IMR-90 (cell line): ENCODE measurements at regions not wholly inside any gene's neighbourhood (a gene's known extent, or its start where the extent isn't known, plus 50 kb on each side); places are given as distances from the start of the nearest gene placed in this dataset.

Experiments used
- ATAC-seq: fragments of 200-7000 bp; cut with Tn5 transposase; 2 replicates; pipeline ENCODE4 v1.9.1; 2020; ENCODE audit warnings: low read depth, mild to moderate bottlenecking, moderate library complexity
- BruUV-seq: library from RNA; stranded (reverse); fragments of 400-500 nt; replicated peaks from 2 replicates; lab custom pipeline; 2021; lab: Mats Ljungman, UMichigan
- CTCF ChIA-PET: fragments of 300-600 bp; formaldehyde crosslinking; extraction: SDS; loops from one replicate; lab custom pipeline; 2021; ENCODE audit warnings: antibody characterized with exemption; lab: Yijun Ruan, JAX
- POLR2A ChIA-PET: fragments of 300-600 bp; sonication (Branson Sonifier 250); formaldehyde crosslinking; loops from one replicate; lab custom pipeline; 2022; ENCODE audit warnings: antibody characterized with exemption; ENCODE audit not compliant: unreplicated experiment; lab: Charles Lee
- DNase-seq: peaks from one replicate; pipeline ENCODE4 v3.0.0; 2013
- H2AFZ ChIP-seq: replicated peaks from 2 replicates; pipeline ENCODE3; 2013; ENCODE audit warnings: low read length, mild to moderate bottlenecking; ENCODE audit not compliant: poor library complexity
- H2AK5ac ChIP-seq: 2 replicates; pipeline ENCODE4 v1.6.1; 2013; ENCODE audit warnings: low read depth, low read length, inconsistent platforms
- H2AK9ac ChIP-seq: replicated peaks from 2 replicates; pipeline ENCODE3; 2013; ENCODE audit warnings: mild to moderate bottlenecking, low read depth, low read length, moderate library complexity; ENCODE audit not compliant: poor library complexity
- H2BK120ac ChIP-seq: 2 replicates; pipeline ENCODE4 v1.6.1; 2013; ENCODE audit warnings: low read depth, low read length, inconsistent platforms
- H2BK15ac ChIP-seq: 3 replicates; pipeline ENCODE4 v1.6.1; 2013; ENCODE audit warnings: low read depth, low read length, inconsistent platforms
- H2BK20ac ChIP-seq: 2 replicates; pipeline ENCODE4 v1.6.1; 2013; ENCODE audit warnings: low read depth, mild to moderate bottlenecking, inconsistent platforms, low read length, moderate library complexity
- H2BK5ac ChIP-seq: 2 replicates; pipeline ENCODE4 v1.6.1; 2013; ENCODE audit warnings: mild to moderate bottlenecking, low read depth, low read length, inconsistent platforms; ENCODE audit not compliant: poor library complexity, severe bottlenecking
- H3K14ac ChIP-seq: replicated peaks from 2 replicates; pipeline ENCODE4 v1.6.1; 2013; ENCODE audit warnings: low read depth, low read length, inconsistent platforms
- H3K18ac ChIP-seq: 2 replicates; pipeline ENCODE4 v1.6.1; 2013; ENCODE audit warnings: low read depth, low read length, control low read depth
- H3K23ac ChIP-seq: 2 replicates; pipeline ENCODE4 v1.6.1; 2013; ENCODE audit warnings: low read depth, low read length, inconsistent platforms
- H3K27ac ChIP-seq: 2 replicates; pipeline ENCODE4 v1.5.1; 2013; ENCODE audit warnings: mild to moderate bottlenecking, control low read depth, low read length; ENCODE audit not compliant: insufficient read depth
- H3K27me3 ChIP-seq: 2 replicates; pipeline ENCODE4 v1.6.1; 2013; ENCODE audit warnings: low read length; ENCODE audit not compliant: control insufficient read depth, insufficient read depth
- H3K36me3 ChIP-seq: 2 replicates; pipeline ENCODE4 v1.6.1; 2013; ENCODE audit warnings: low read length, mixed read lengths; ENCODE audit not compliant: control insufficient read depth, insufficient read depth
- H3K4ac ChIP-seq: 2 replicates; pipeline ENCODE4 v1.6.1; 2013; ENCODE audit warnings: low read depth, low read length, inconsistent platforms
- H3K4me1 ChIP-seq: 2 replicates; pipeline ENCODE4 v1.6.1; 2013; ENCODE audit warnings: low read length, mixed read lengths; ENCODE audit not compliant: control insufficient read depth, insufficient read depth
- H3K4me2 ChIP-seq: 2 replicates; pipeline ENCODE4 v1.6.1; 2013; ENCODE audit warnings: low read depth, mild to moderate bottlenecking, control low read depth, low read length, moderate library complexity
- H3K4me3 ChIP-seq: 2 replicates; pipeline ENCODE4 v1.5.1; 2013; ENCODE audit warnings: low read depth, mild to moderate bottlenecking, control low read depth, low read length, moderate library complexity; ENCODE audit not compliant: insufficient read depth
- H3K56ac ChIP-seq: 2 replicates; pipeline ENCODE4 v1.6.1; 2013; ENCODE audit warnings: low read length, inconsistent platforms; ENCODE audit not compliant: insufficient read depth; ENCODE audit errors: extremely low read depth
- H3K79me1 ChIP-seq, 2 experiments: 2 replicates each; pipeline ENCODE4 v1.6.1; 2013; ENCODE audit warnings: low read length in 2 of 2, inconsistent platforms in 1 of 2, low read depth in 1 of 2
- H3K9ac ChIP-seq: 2 replicates; pipeline ENCODE4 v1.6.1; 2013; ENCODE audit warnings: low read depth, low read length, control low read depth
- H3K9me1 ChIP-seq: 2 replicates; pipeline ENCODE4 v1.6.1; 2013; ENCODE audit warnings: low read length, inconsistent platforms; ENCODE audit not compliant: insufficient read depth
- H3K9me3 ChIP-seq: 2 replicates; pipeline ENCODE4 v1.6.1; 2013; ENCODE audit warnings: low read length; ENCODE audit not compliant: control insufficient read depth, insufficient read depth
- H4K20me1 ChIP-seq: 2 replicates; pipeline ENCODE4 v1.6.1; 2013; ENCODE audit warnings: low read length, inconsistent platforms; ENCODE audit not compliant: insufficient read depth
- H4K5ac ChIP-seq: 2 replicates; pipeline ENCODE4 v1.6.1; 2013; ENCODE audit warnings: mild to moderate bottlenecking, low read depth, low read length, control low read depth
- H4K8ac ChIP-seq, 2 experiments: 2 replicates each; pipeline ENCODE4 v1.6.1; 2013; ENCODE audit warnings: low read depth in 2 of 2, low read length in 2 of 2, control low read depth in 1 of 2, inconsistent platforms in 1 of 2
- H4K91ac ChIP-seq: 2 replicates; pipeline ENCODE4 v1.6.1; 2013; ENCODE audit warnings: low read depth, low read length, inconsistent platforms; ENCODE audit not compliant: insufficient read depth
- MAFK ChIP-seq: IDR thresholded peaks from 2 replicates; pipeline ENCODE4 v1.6.1; 2012; ENCODE audit warnings: low read depth, low read length, improper control_type of control experiment
- MAZ ChIP-seq: IDR thresholded peaks from 2 replicates; pipeline ENCODE4 v1.6.1; 2012; ENCODE audit warnings: low read depth, mild to moderate bottlenecking, low read length, improper control_type of control experiment, moderate library complexity, borderline replicate concordance
- NFE2L2 ChIP-seq: fragments of 150-350 bp; IDR thresholded peaks from 2 replicates; pipeline ENCODE4 v1.6.1; 2016; ENCODE audit warnings: low read depth, mild to moderate bottlenecking, low read length
- SMC3 ChIP-seq: fragments of 150-350 bp; IDR thresholded peaks from 2 replicates; pipeline ENCODE4 v1.6.1; 2016; ENCODE audit warnings: low read depth, mild to moderate bottlenecking, antibody characterized with exemption, low read length, moderate library complexity
- WGBS, 2 experiments: methylation state at CpG; one replicate each; pipeline versions ENCODE4 v1.1.5 to v1.1.7; 2013; ENCODE audit warnings: missing lambda C conversion rate in 2 of 2; ENCODE audit not compliant: insufficient read length in 1 of 2; ENCODE audit errors: extremely low coverage in 2 of 2; 5-methylcytosine and 5-hydroxymethylcytosine counted together
- dilution Hi-C: fragments of 300-500 bp; cut with HindIII; formaldehyde crosslinking; loops from one replicate; pipeline ENCODE4 v1.14.3; 2018; ENCODE audit warnings: low sequenced_read_pairs; ENCODE audit not compliant: unreplicated experiment
- in situ Hi-C: fragments of 300-500 bp; cut with MboI; formaldehyde crosslinking; loops from 3 replicates; pipeline ENCODE4 v1.14.3; 2019; ENCODE audit warnings: low sequenced_read_pairs, inconsistent platforms, mixed read lengths
- intact Hi-C: fragments of 100-400 bp; cut with micrococcal nuclease; formaldehyde crosslinking; loops from 2 replicates; pipeline ENCODE4 v1.10.0; 2022
- TF ChIP-seq, protein P1 (sequence below): fragments of 150-350 bp; IDR thresholded peaks from 2 replicates; pipeline ENCODE4 v1.6.1; 2017; ENCODE audit warnings: mild to moderate bottlenecking, antibody characterized with exemption, low read length, low read depth
- TF ChIP-seq, protein P2 (sequence below): fragments of 150-350 bp; IDR thresholded peaks from 2 replicates; pipeline ENCODE4 v1.6.1; 2016; ENCODE audit warnings: low read depth, mild to moderate bottlenecking, low read length, moderate library complexity, borderline replicate concordance

- POLR2A ChIA-PET, result no interaction called here
- Histone ChIP-seq H3K9ac (no peak overlapping the region), H3K14ac (no peak overlapping the region), H3K4me2 (no peak overlapping the region), H2BK20ac (no peak overlapping the region), H3K27ac (no peak overlapping the region), H3K4me3 (no peak overlapping the region), H2AFZ (no peak overlapping the region), H4K20me1 (no peaks in the 10 kb centered on the region), H3K18ac (no peak overlapping the region), H3K9me1 (no peaks in the 10 kb centered on the region), H2BK120ac (no peak overlapping the region), H4K8ac (no peak overlapping the region), H3K4ac (no peak overlapping the region), H2AK9ac (no peak overlapping the region), H3K36me3 (no peaks in the 10 kb centered on the region), H3K23ac (no peak overlapping the region), H3K9me3 (no peaks in the 10 kb centered on the region), H3K4me1 (no peaks in the 10 kb centered on the region), H4K5ac (no peak overlapping the region), H2BK15ac (no peak overlapping the region), H3K56ac (no peak overlapping the region), H2AK5ac (no peak overlapping the region), H3K79me1 (no peaks in the 10 kb centered on the region), H3K27me3 (no peaks in the 10 kb centered on the region), H4K91ac (no peak overlapping the region), H2BK5ac (no peak overlapping the region)
- ATAC-seq, result no peak
- no peak for DNase-seq
- intact Hi-C loops (no loop called here), dilution Hi-C loops (no loop called here), in situ Hi-C loops (no loop called here)
- CTCF ChIA-PET, result interaction anchor here (0.6 kb wide), 2 partner anchors 30 to 105 kb away, joined by 3 to 8 read pairs; no protein-coding TSS in a partner anchor
- WGBS, 2 experiments, result 0% methylated on average over 1 of the region's 5 CpGs; no CpG with 5 or more reads in 1 of the 2 experiments
- no peak for TF ChIP-seq SMC3
- TF ChIP-seq MAFK, result no peak
- TF ChIP-seq, protein P1, sequence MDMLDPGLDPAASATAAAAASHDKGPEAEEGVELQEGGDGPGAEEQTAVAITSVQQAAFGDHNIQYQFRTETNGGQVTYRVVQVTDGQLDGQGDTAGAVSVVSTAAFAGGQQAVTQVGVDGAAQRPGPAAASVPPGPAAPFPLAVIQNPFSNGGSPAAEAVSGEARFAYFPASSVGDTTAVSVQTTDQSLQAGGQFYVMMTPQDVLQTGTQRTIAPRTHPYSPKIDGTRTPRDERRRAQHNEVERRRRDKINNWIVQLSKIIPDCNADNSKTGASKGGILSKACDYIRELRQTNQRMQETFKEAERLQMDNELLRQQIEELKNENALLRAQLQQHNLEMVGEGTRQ, result no peak
- no peak for TF ChIP-seq MAZ
- TF ChIP-seq, protein P2, sequence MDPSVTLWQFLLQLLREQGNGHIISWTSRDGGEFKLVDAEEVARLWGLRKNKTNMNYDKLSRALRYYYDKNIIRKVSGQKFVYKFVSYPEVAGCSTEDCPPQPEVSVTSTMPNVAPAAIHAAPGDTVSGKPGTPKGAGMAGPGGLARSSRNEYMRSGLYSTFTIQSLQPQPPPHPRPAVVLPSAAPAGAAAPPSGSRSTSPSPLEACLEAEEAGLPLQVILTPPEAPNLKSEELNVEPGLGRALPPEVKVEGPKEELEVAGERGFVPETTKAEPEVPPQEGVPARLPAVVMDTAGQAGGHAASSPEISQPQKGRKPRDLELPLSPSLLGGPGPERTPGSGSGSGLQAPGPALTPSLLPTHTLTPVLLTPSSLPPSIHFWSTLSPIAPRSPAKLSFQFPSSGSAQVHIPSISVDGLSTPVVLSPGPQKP, result no peak
- TF ChIP-seq NFE2L2, result no peak
- BruUV-seq, result no TSS peak
These were observed 726.2 kb downstream of the USP25 start for GRCh38 chr21:16455978-16456377.
